GM12873 (cell line): ENCODE measurements at regions not wholly inside any gene's neighbourhood (a gene's known extent, or its start where the extent isn't known, plus 50 kb on each side); places are given as distances from the start of the nearest gene placed in this dataset.

ENCODE experiments used
- CTCF ChIP-seq: IDR thresholded peaks from 2 replicates; pipeline ENCODE4 v1.5.1; 2012; ENCODE audit warnings: low read depth, mild to moderate bottlenecking, moderate library complexity, low read length, control low read depth; ENCODE audit not compliant: insufficient read depth; ENCODE audit errors: missing control alignments

- TF ChIP-seq CTCF = no peak
Observed at GRCh38 chr11:15882876-15883454, 473.4 kb downstream of the SOX6 start.

- no peak for TF ChIP-seq CTCF
Observed at GRCh38 chr11:15883455-15883920, 472.9 kb downstream of the SOX6 start.

GRCh38 chr11:15884141-15884540 is 472.2 kb downstream of the SOX6 start:
- TF ChIP-seq CTCF = no peak

GRCh38 chr11:15884777-15885540 is 471.4 kb downstream of the SOX6 start:
- no peak for TF ChIP-seq CTCF

- TF ChIP-seq CTCF = no peak
Observed at GRCh38 chr11:15885854-15886253, 470.5 kb downstream of the SOX6 start.

GRCh38 chr11:15886299-15886698 is 470.0 kb downstream of the SOX6 start:
- TF ChIP-seq CTCF = no peak

GRCh38 chr11:15886866-15887265 is 469.5 kb downstream of the SOX6 start:
- TF ChIP-seq CTCF = no peak
